Neuronal stem cell (in vitro differentiated cells): ENCODE measurements at regions not wholly inside any gene's neighbourhood (a gene's known extent, or its start where the extent isn't known, plus 50 kb on each side); places are given as distances from the start of the nearest gene placed in this dataset.
"Not testable (repeated sequence)": the region's sequence is repeated elsewhere in the genome, so short reads cannot be mapped to it uniquely, and the experiment has no call there.

Experiments used
- DNase-seq: peaks from one replicate; pipeline ENCODE4 v3.0.0-alpha.2; 2013; ENCODE audit warnings: low spot score
- H2AFZ ChIP-seq: one replicate; pipeline ENCODE4 v1.6.1; 2013; ENCODE audit warnings: mild to moderate bottlenecking, low read length, inconsistent platforms
- H2AK5ac ChIP-seq: 2 replicates; pipeline ENCODE4 v1.6.1; 2013; ENCODE audit warnings: low read depth, mild to moderate bottlenecking, inconsistent platforms, low read length, moderate library complexity, mixed read lengths
- H2BK120ac ChIP-seq: 2 replicates; pipeline ENCODE4 v1.6.1; 2013; ENCODE audit warnings: low read depth, mild to moderate bottlenecking, inconsistent platforms, low read length, moderate library complexity, mixed read lengths
- H2BK12ac ChIP-seq: one replicate; pipeline ENCODE4 v1.6.1; 2013; ENCODE audit warnings: low read length, inconsistent platforms
- H2BK15ac ChIP-seq: 2 replicates; pipeline ENCODE4 v1.6.1; 2013; ENCODE audit warnings: mild to moderate bottlenecking, low read length, inconsistent platforms, mixed read lengths
- H2BK5ac ChIP-seq: one replicate; pipeline ENCODE4 v1.6.1; 2013; ENCODE audit warnings: inconsistent platforms, mild to moderate bottlenecking, low read length, moderate library complexity
- H3K14ac ChIP-seq: one replicate; pipeline ENCODE4 v1.6.1; 2013; ENCODE audit warnings: low read length, inconsistent platforms
- H3K18ac ChIP-seq: 2 replicates; pipeline ENCODE4 v1.6.1; 2013; ENCODE audit warnings: low read length, inconsistent platforms
- H3K23ac ChIP-seq: 2 replicates; pipeline ENCODE4 v1.6.1; 2013; ENCODE audit warnings: low read depth, mild to moderate bottlenecking, mixed read lengths, low read length, inconsistent platforms; ENCODE audit not compliant: poor library complexity
- H3K27ac ChIP-seq: replicated peaks from 3 replicates; pipeline ENCODE4 v1.5.1; 2013; ENCODE audit warnings: low read length, inconsistent platforms
- H3K27me3 ChIP-seq, 3 experiments: 2 replicates each; pipeline ENCODE4 v1.6.1; 2013; ENCODE audit warnings: low read length in 3 of 3, mild to moderate bottlenecking in 2 of 3, inconsistent platforms in 1 of 3, low read depth in 1 of 3, mixed read lengths in 1 of 3, moderate library complexity in 1 of 3; ENCODE audit not compliant: control insufficient read depth in 3 of 3, insufficient read depth in 3 of 3
- H3K36me3 ChIP-seq, 2 donors: replicated peaks in 1 of 2; 2 replicates each; pipeline ENCODE4 v1.6.1; 2013; ENCODE audit warnings: low read length in 2 of 2; ENCODE audit not compliant: control insufficient read depth in 2 of 2, insufficient read depth in 2 of 2
- H3K4ac ChIP-seq: 2 replicates; pipeline ENCODE4 v1.6.1; 2013; ENCODE audit warnings: inconsistent platforms, mild to moderate bottlenecking, low read length, moderate library complexity
- H3K4me1 ChIP-seq, 2 donors: 1 replicate in 1 of 2; 2 replicates in 1 of 2; pipeline ENCODE4 v1.6.1; 2013; ENCODE audit warnings: low read length in 2 of 2, low read depth in 1 of 2; ENCODE audit not compliant: control insufficient read depth in 2 of 2, insufficient read depth in 1 of 2
- H3K4me2 ChIP-seq: one replicate; pipeline ENCODE4 v1.6.1; 2013; ENCODE audit warnings: mild to moderate bottlenecking, low read length, inconsistent platforms; ENCODE audit not compliant: insufficient read depth, poor library complexity, severe bottlenecking
- H3K4me3 ChIP-seq, 2 donors: 2 replicates each; pipeline ENCODE4 v1.5.1; 2013; ENCODE audit warnings: low read length in 2 of 2, mild to moderate bottlenecking in 2 of 2, inconsistent platforms in 1 of 2, moderate library complexity in 1 of 2
- H3K79me1 ChIP-seq: one replicate; pipeline ENCODE4 v1.6.1; 2013; ENCODE audit warnings: low read depth, mild to moderate bottlenecking, inconsistent platforms, low read length, moderate library complexity
- H3K9ac ChIP-seq: one replicate; pipeline ENCODE4 v1.6.1; 2013; ENCODE audit warnings: mild to moderate bottlenecking, low read depth, low read length, inconsistent platforms; ENCODE audit not compliant: poor library complexity
- H3K9me3 ChIP-seq, 2 donors: replicated peaks in 1 of 2; 2 replicates each; pipeline versions ENCODE3 to v1.6.1; 2013; ENCODE audit warnings: low read length in 2 of 2, mild to moderate bottlenecking in 2 of 2, inconsistent platforms in 1 of 2, low read depth in 1 of 2, mixed read lengths in 1 of 2, moderate library complexity in 1 of 2; ENCODE audit not compliant: control insufficient read depth in 2 of 2, insufficient read depth in 1 of 2
- H4K8ac ChIP-seq: one replicate; pipeline ENCODE4 v1.6.1; 2013; ENCODE audit warnings: low read depth, mild to moderate bottlenecking, inconsistent platforms, low read length, moderate library complexity
- H4K91ac ChIP-seq: one replicate; pipeline ENCODE4 v1.6.1; 2013; ENCODE audit warnings: low read length, low read depth, mild to moderate bottlenecking, inconsistent platforms; ENCODE audit not compliant: poor library complexity
- WGBS, 2 donors: extraction: QIAGEN DNeasy Blood & Tissue Kit; methylation state at CpG; one replicate each; pipeline ENCODE4 v1.1.7; 2013; ENCODE audit warnings: missing lambda C conversion rate in 2 of 2, mixed read lengths in 1 of 2; ENCODE audit not compliant: insufficient read length in 2 of 2, insufficient replicate concordance in 1 of 2; ENCODE audit errors: extremely low coverage in 2 of 2; 5-methylcytosine and 5-hydroxymethylcytosine counted together

- DNase-seq: no peak
- no peak overlapping the region for H4K8ac ChIP-seq
- H3K27ac ChIP-seq: no peak overlapping the region
- H2BK12ac ChIP-seq: no peak overlapping the region
- H2AFZ ChIP-seq: no peak overlapping the region
- no peak overlapping the region for H2BK120ac ChIP-seq
- no peaks in the 10 kb centered on the region for H3K36me3 ChIP-seq
- H3K14ac ChIP-seq: no peak overlapping the region
- H2BK5ac ChIP-seq: no peak overlapping the region
- H3K4me2 ChIP-seq: no peak overlapping the region
- H3K9me3 ChIP-seq: no peaks in the 10 kb centered on the region
- H4K91ac ChIP-seq: no peak overlapping the region
- H3K23ac ChIP-seq: no peak overlapping the region
- H3K27me3 ChIP-seq: no peaks in the 10 kb centered on the region
- no peak overlapping the region for H2BK15ac ChIP-seq
- no peak overlapping the region for H3K18ac ChIP-seq
- H3K9ac ChIP-seq: no peak overlapping the region
- H3K79me1 ChIP-seq: no peaks in the 10 kb centered on the region
- no peak overlapping the region for H3K4ac ChIP-seq
- no CpG with 5 or more reads among the region's 2 CpGs for WGBS, 2 donors
- no peak overlapping the region for H3K4me3 ChIP-seq
- H2AK5ac ChIP-seq: no peak overlapping the region
- no peaks in the 10 kb centered on the region for H3K4me1 ChIP-seq
Observed at GRCh38 chrX:34325460-34325859, 193.3 kb upstream of the FAM47A start.

- not testable (repeated sequence) for H2AK5ac ChIP-seq, DNase-seq, H2AFZ ChIP-seq, H3K4me2 ChIP-seq, H3K4me1 ChIP-seq, H4K8ac ChIP-seq, H3K79me1 ChIP-seq, H2BK120ac ChIP-seq, H2BK12ac ChIP-seq, H3K4ac ChIP-seq, H3K9ac ChIP-seq, H3K18ac ChIP-seq, H3K23ac ChIP-seq, H3K14ac ChIP-seq, H3K36me3 ChIP-seq, H4K91ac ChIP-seq, H3K27me3 ChIP-seq, H3K4me3 ChIP-seq, H2BK15ac ChIP-seq, H2BK5ac ChIP-seq, H3K27ac ChIP-seq, H3K9me3 ChIP-seq
- WGBS, 2 donors: no CpG with 5 or more reads among the region's 16 CpGs
Observed at GRCh38 chrX:34320424-34320823, 188.3 kb upstream of the FAM47A start.

DNA sequence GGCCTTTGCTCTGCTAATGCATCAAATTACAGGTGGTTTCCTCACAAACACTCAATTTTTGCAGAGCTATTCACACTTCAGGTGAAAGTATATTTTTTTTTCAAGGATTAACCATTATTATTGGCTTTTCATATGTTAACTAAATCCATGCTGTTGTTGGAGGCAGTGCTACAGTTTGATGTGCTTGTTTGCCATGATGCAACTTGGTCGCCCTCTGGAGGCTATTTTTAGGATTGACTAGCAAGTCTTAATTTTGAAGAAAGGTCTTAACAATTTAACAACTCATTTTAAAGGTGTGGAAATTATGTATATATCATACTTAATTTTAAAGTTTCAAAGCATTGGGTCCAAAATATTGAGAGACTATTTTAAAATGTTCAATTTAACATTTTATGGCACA, 168.8 kb upstream of the FAM47A start:
- no CpG with 5 or more reads among the region's 1 CpG for WGBS, 2 donors
- no peak overlapping the region for H3K4ac ChIP-seq
- no peaks in the 10 kb centered on the region for H3K4me1 ChIP-seq
- H3K36me3 ChIP-seq: no peaks in the 10 kb centered on the region
- no peak overlapping the region for H3K18ac ChIP-seq
- H3K79me1 ChIP-seq: no peaks in the 10 kb centered on the region
- no peak overlapping the region for H2AK5ac ChIP-seq
- no peak overlapping the region for H2BK15ac ChIP-seq
- no peak overlapping the region for H3K14ac ChIP-seq
- H3K4me3 ChIP-seq: no peak overlapping the region
- H3K9me3 ChIP-seq: no peaks in the 10 kb centered on the region
- peak; percentile 2 for DNase-seq
- no peak overlapping the region for H2BK12ac ChIP-seq
- H2BK5ac ChIP-seq: no peak overlapping the region
- no peak overlapping the region for H4K91ac ChIP-seq
- no peak overlapping the region for H3K23ac ChIP-seq
- no peak overlapping the region for H2BK120ac ChIP-seq
- H3K4me2 ChIP-seq: no peak overlapping the region
- H3K27me3 ChIP-seq: no peaks in the 10 kb centered on the region
- H3K27ac ChIP-seq: no peak overlapping the region
- H3K9ac ChIP-seq: no peak overlapping the region
- no peak overlapping the region for H2AFZ ChIP-seq
- H4K8ac ChIP-seq: no peak overlapping the region

DNA sequence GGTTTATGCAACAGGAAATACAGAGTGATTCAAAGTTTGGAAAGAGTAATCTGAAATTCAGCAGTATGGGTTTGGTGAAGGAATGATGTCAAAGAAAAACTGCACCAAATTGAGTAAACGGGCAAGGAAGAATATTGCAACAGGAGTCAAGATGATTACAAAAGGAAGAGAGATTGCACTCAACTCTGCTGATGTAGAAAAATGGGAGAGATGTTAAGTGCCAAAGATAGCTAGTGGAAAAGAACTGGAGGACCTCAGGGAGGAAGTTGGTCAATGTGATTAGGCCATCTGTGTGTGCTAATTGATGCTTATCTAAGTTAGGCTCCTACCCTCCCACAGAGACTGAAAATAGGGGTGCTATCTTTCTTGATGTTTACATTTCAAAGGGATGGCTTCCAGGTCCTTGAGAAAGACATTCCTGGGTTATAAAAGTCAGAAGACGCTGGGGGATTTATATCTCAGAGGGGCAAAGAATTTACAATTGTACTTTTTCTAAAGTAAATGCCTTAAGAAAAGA, 167.4 kb upstream of the FAM47A start:
- no peak overlapping the region for H2AK5ac ChIP-seq
- H3K4me1 ChIP-seq: no peaks in the 10 kb centered on the region
- H3K27ac ChIP-seq: no peak overlapping the region
- no peak overlapping the region for H2BK120ac ChIP-seq
- H3K36me3 ChIP-seq: no peaks in the 10 kb centered on the region
- no peak overlapping the region for H2BK15ac ChIP-seq
- H3K14ac ChIP-seq: no peak overlapping the region
- H4K8ac ChIP-seq: no peak overlapping the region
- no peak overlapping the region for H3K4me2 ChIP-seq
- H3K9me3 ChIP-seq: peaks cover 3 to 7% of the 10 kb centered on the region in 2 donors
- no peak overlapping the region for H4K91ac ChIP-seq
- no peak overlapping the region for H3K18ac ChIP-seq
- no peak overlapping the region for H3K4ac ChIP-seq
- H3K4me3 ChIP-seq: no peak overlapping the region
- H3K27me3 ChIP-seq: no peaks in the 10 kb centered on the region
- H3K23ac ChIP-seq: no peak overlapping the region
- no peak overlapping the region for H2BK5ac ChIP-seq
- H2AFZ ChIP-seq: no peak overlapping the region
- no CpG with 5 or more reads among the region's 2 CpGs for WGBS, 2 donors
- no peaks in the 10 kb centered on the region for H3K79me1 ChIP-seq
- H3K9ac ChIP-seq: no peak overlapping the region
- no peak for DNase-seq
- H2BK12ac ChIP-seq: no peak overlapping the region
